ENCODE measurements at regions not wholly inside any gene's neighbourhood (a gene's known extent, or its start where the extent isn't known, plus 50 kb on each side); places are given as distances from the start of the nearest gene placed in this dataset.

DNA sequence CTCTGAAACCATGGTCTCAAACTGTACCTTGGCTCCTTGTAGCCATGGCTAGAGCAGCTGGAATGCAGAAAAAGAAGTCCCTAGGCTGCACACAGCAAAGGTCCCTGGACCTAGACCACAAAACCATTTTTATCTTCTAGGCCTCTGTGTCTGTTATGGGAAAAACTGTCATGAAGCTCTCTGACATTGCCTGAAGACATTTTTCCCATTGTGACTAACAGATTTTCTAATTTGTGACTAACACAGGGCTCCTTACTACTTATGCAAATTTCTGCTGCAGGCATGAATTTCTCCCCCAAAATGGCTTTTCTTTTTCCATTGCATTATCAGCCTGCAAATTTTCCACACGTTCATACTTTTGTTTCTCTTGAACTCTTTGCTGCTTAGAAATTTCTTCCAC, 470.4 kb downstream of the KDM5D start:
- no peaks in the 10 kb centered on the region for H3K4me1 ChIP-seq (ENCODE audit: control insufficient read depth, insufficient read depth, low read length)
- BruUV-seq (replicated peaks), result no TSS peak

DNA sequence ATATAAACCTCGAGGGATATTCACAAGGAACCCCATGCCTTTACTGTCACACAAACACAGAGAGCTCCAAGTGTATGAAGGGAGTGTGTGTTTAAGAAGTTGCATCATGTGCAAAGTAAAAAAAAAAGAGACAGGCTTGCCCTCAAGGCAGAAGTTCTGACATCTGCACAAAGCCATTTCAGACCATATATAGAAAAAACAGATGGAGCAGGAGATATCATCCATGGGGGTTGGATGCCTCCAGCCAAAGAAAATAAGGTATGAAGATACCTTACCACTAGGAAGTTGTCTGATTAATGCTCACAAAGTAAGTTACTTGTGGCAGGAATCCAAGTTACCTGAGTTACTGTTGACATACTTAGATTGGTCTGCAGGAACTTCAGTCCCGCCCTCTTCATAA, 476.2 kb downstream of the KDM5D start:
- Histone ChIP-seq H3K27me3 (ENCODE audit: control insufficient read depth, insufficient read depth, low read length) (no peaks in the 10 kb centered on the region), H3K36me3 (ENCODE audit: control insufficient read depth, insufficient read depth, low read length) (no peaks in the 10 kb centered on the region), H3K9me3 (ENCODE audit: control insufficient read depth, insufficient read depth, low read depth, low read length) (no peaks in the 10 kb centered on the region), H3K4me1 (ENCODE audit: control insufficient read depth, insufficient read depth, low read length) (no peaks in the 10 kb centered on the region), H3K27ac (ENCODE audit: low read length) (no peak overlapping the region), H3K4me3 (ENCODE audit: low read depth in 2 of 2, low read length in 2 of 2) (no peak overlapping the region)
- no peak for ATAC-seq
- POLR2A ChIA-PET, result no interaction called here
- TF ChIP-seq REST (IDR thresholded peaks at IDR 0.05; ENCODE audit: insufficient read depth in 1 of 2, low read depth in 2 of 2, low read length in 1 of 2) (no peak), SIN3A (IDR thresholded peaks at IDR 0.05; ENCODE audit: borderline replicate concordance, insufficient read depth, low read depth, low read length) (no peak), POLR2AphosphoS5 (IDR thresholded peaks at IDR 0.05; ENCODE audit: low read depth, low read length) (no peak), TCF7L2 (IDR thresholded peaks at IDR 0.05; ENCODE audit: low read depth, low read length) (no peak)
- TF ChIP-seq, protein P1, sequence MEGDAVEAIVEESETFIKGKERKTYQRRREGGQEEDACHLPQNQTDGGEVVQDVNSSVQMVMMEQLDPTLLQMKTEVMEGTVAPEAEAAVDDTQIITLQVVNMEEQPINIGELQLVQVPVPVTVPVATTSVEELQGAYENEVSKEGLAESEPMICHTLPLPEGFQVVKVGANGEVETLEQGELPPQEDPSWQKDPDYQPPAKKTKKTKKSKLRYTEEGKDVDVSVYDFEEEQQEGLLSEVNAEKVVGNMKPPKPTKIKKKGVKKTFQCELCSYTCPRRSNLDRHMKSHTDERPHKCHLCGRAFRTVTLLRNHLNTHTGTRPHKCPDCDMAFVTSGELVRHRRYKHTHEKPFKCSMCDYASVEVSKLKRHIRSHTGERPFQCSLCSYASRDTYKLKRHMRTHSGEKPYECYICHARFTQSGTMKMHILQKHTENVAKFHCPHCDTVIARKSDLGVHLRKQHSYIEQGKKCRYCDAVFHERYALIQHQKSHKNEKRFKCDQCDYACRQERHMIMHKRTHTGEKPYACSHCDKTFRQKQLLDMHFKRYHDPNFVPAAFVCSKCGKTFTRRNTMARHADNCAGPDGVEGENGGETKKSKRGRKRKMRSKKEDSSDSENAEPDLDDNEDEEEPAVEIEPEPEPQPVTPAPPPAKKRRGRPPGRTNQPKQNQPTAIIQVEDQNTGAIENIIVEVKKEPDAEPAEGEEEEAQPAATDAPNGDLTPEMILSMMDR (IDR thresholded peaks at IDR 0.05), result no peak
- in situ Hi-C loops (cut with HindIII; ENCODE audit: low pct_unique_long_range_greater_than_20kb, low sequenced_read_pairs), result no loop called here
- CTCF ChIA-PET, result no interaction called here
- intact Hi-C loops (cut with micrococcal nuclease; ENCODE audit: unreplicated experiment), result no loop called here
- no peak for DNase-seq (ENCODE audit: low read depth, low spot score)
- no TSS peak for BruUV-seq (replicated peaks)

More for the DNA sequence above, 470.4 kb downstream of the KDM5D start:
- H3K4me3 ChIP-seq (ENCODE audit: low read depth in 2 of 2, low read length in 2 of 2), result no peak overlapping the region
- DNase-seq (ENCODE audit: low read depth, low spot score), result no peak
- CTCF ChIA-PET, result no interaction called here
- H3K27me3 ChIP-seq (ENCODE audit: control insufficient read depth, insufficient read depth, low read length), result no peaks in the 10 kb centered on the region
- intact Hi-C loops (cut with micrococcal nuclease; ENCODE audit: unreplicated experiment) (no loop called here), in situ Hi-C loops (cut with HindIII; ENCODE audit: low pct_unique_long_range_greater_than_20kb, low sequenced_read_pairs) (no loop called here)
- H3K9me3 ChIP-seq (ENCODE audit: control insufficient read depth, insufficient read depth, low read depth, low read length), result no peaks in the 10 kb centered on the region
- H3K27ac ChIP-seq (ENCODE audit: low read length), result no peak overlapping the region
- POLR2A ChIA-PET, result no interaction called here
- no peaks in the 10 kb centered on the region for H3K36me3 ChIP-seq (ENCODE audit: control insufficient read depth, insufficient read depth, low read length)
- TF ChIP-seq, protein P1 (IDR thresholded peaks at IDR 0.05), result no peak
- TF ChIP-seq TCF7L2 (IDR thresholded peaks at IDR 0.05; ENCODE audit: low read depth, low read length), result no peak
- TF ChIP-seq REST (IDR thresholded peaks at IDR 0.05; ENCODE audit: insufficient read depth in 1 of 2, low read depth in 2 of 2, low read length in 1 of 2), result no peak
- no peak for TF ChIP-seq POLR2AphosphoS5 (IDR thresholded peaks at IDR 0.05; ENCODE audit: low read depth, low read length)
- no peak for TF ChIP-seq SIN3A (IDR thresholded peaks at IDR 0.05; ENCODE audit: borderline replicate concordance, insufficient read depth, low read depth, low read length)
- no peak for ATAC-seq
